CD14-positive monocyte (primary cell): ENCODE measurements at regions not wholly inside any gene's neighbourhood (a gene's known extent, or its start where the extent isn't known, plus 50 kb on each side); places are given as distances from the start of the nearest gene placed in this dataset.

Experiments used
- DNase-seq, 3 donors: peaks; one replicate each; pipeline ENCODE4 v3.0.0-alpha.2; 2011 to 2022
- H2AFZ ChIP-seq: 2 replicates; pipeline ENCODE4 v1.6.0; 2012; ENCODE audit warnings: mild to moderate bottlenecking, low read depth, low read length, inconsistent platforms; ENCODE audit not compliant: insufficient read depth, poor library complexity, severe bottlenecking
- H3K27ac ChIP-seq, 2 donors: 1 replicate in 1 of 2; 2 replicates in 1 of 2; pipeline ENCODE4 v1.5.1; 2012 to 2013; ENCODE audit warnings: low read length in 2 of 2, control low read depth in 1 of 2, inconsistent platforms in 1 of 2, low read depth in 1 of 2, mild to moderate bottlenecking in 1 of 2
- H3K27me3 ChIP-seq, 2 donors: one replicate each; pipeline versions ENCODE4 v1.6.0 to v1.6.1; 2011 to 2013; ENCODE audit warnings: low read length in 2 of 2; ENCODE audit not compliant: control insufficient read depth in 2 of 2, insufficient read depth in 2 of 2
- H3K36me3 ChIP-seq, 2 donors: replicated peaks in 1 of 2; 1 replicate in 1 of 2; 2 replicates in 1 of 2; pipeline versions ENCODE4 v1.5.1 to v1.6.1; 2012 to 2013; ENCODE audit warnings: low read length in 2 of 2, control low read depth in 1 of 2, inconsistent platforms in 1 of 2, mild to moderate bottlenecking in 1 of 2; ENCODE audit not compliant: insufficient read depth in 2 of 2, control insufficient read depth in 1 of 2
- H3K4me1 ChIP-seq, 2 donors: 1 replicate in 1 of 2; 2 replicates in 1 of 2; pipeline versions ENCODE4 v1.5.1 to v1.6.1; 2012 to 2013; ENCODE audit warnings: low read length in 2 of 2, control low read depth in 1 of 2, inconsistent platforms in 1 of 2, mild to moderate bottlenecking in 1 of 2, moderate library complexity in 1 of 2; ENCODE audit not compliant: insufficient read depth in 2 of 2, control insufficient read depth in 1 of 2
- H3K4me2 ChIP-seq: replicated peaks from 2 replicates; pipeline ENCODE3; 2012; ENCODE audit warnings: low read length, moderate library complexity, mild to moderate bottlenecking; ENCODE audit not compliant: poor library complexity, severe bottlenecking; ENCODE audit errors: extremely low read depth
- H3K4me3 ChIP-seq, 3 experiments: fragments of 200-600 bp in 1 of 3; sonication (generic) in 1 of 3; replicated peaks in 1 of 3; 1 replicate in 2 of 3; 2 replicates in 1 of 3; pipeline ENCODE4 v1.5.1; 2011 to 2013; ENCODE audit warnings: low read length in 3 of 3, mild to moderate bottlenecking in 3 of 3, control low read depth in 2 of 3, low read depth in 2 of 3, inconsistent platforms in 1 of 3, moderate library complexity in 1 of 3
- H3K79me2 ChIP-seq: 2 replicates; pipeline ENCODE4 v1.6.0; 2012; ENCODE audit warnings: mild to moderate bottlenecking, control low read depth, inconsistent platforms, low read length, moderate library complexity; ENCODE audit not compliant: insufficient read depth
- H3K9ac ChIP-seq: 2 replicates; pipeline ENCODE4 v1.6.0; 2017; ENCODE audit warnings: low read length, mild to moderate bottlenecking; ENCODE audit not compliant: insufficient read depth, poor library complexity, severe bottlenecking
- H3K9me3 ChIP-seq, 2 donors: replicated peaks in 1 of 2; 1 replicate in 1 of 2; 2 replicates in 1 of 2; pipeline versions ENCODE4 v1.5.1 to v1.6.1; 2012 to 2013; ENCODE audit warnings: low read length in 2 of 2, control low read depth in 1 of 2; ENCODE audit not compliant: control insufficient read depth in 1 of 2, insufficient read depth in 1 of 2
- H4K20me1 ChIP-seq: 2 replicates; pipeline ENCODE4 v1.6.0; 2012; ENCODE audit warnings: mild to moderate bottlenecking, low read length, control low read depth, moderate library complexity; ENCODE audit not compliant: insufficient read depth
- H3K27ac Mint-ChIP-seq, 7 donors: one replicate each; pipeline ENCODE4 v1.8.0; 2020; ENCODE audit warnings: mild to moderate bottlenecking in 7 of 7, mixed read lengths in 7 of 7, moderate library complexity in 6 of 7, inconsistent platforms in 2 of 7
- H3K27me3 Mint-ChIP-seq, 3 donors: one replicate each; pipeline ENCODE4 v1.8.0; 2021 to 2022; ENCODE audit warnings: low read depth in 3 of 3, mild to moderate bottlenecking in 3 of 3, mixed read lengths in 3 of 3, moderate library complexity in 3 of 3, inconsistent platforms in 1 of 3
- H3K36me3 Mint-ChIP-seq, 2 donors: one replicate each; pipeline ENCODE4 v1.8.0; 2020; ENCODE audit warnings: mixed read lengths in 2 of 2, inconsistent platforms in 1 of 2, mild to moderate bottlenecking in 1 of 2
- H3K4me1 Mint-ChIP-seq: one replicate; pipeline ENCODE4 v1.8.0; 2020; ENCODE audit warnings: mild to moderate bottlenecking, mixed read lengths
- H3K4me3 Mint-ChIP-seq, 2 donors: one replicate each; pipeline ENCODE4 v1.8.0; 2020; ENCODE audit warnings: mild to moderate bottlenecking in 2 of 2, mixed read lengths in 2 of 2, moderate library complexity in 1 of 2
- H3K9me3 Mint-ChIP-seq, 7 donors: one replicate each; pipeline ENCODE4 v1.8.0; 2020 to 2022; ENCODE audit warnings: mixed read lengths in 7 of 7, mild to moderate bottlenecking in 6 of 7, moderate library complexity in 6 of 7, inconsistent platforms in 2 of 7
- CTCF ChIP-seq: fragments of 200-600 bp; IDR thresholded peaks from one replicate; pipeline ENCODE4 v1.8.0; 2022; ENCODE audit warnings: antibody characterized with exemption, mild to moderate bottlenecking
- WGBS: methylation state at CpG from one replicate; pipeline ENCODE4 v1.1.5; 2013; ENCODE audit warnings: missing lambda C conversion rate; ENCODE audit not compliant: insufficient coverage; 5-methylcytosine and 5-hydroxymethylcytosine counted together
- intact Hi-C, 2 donors: fragments of 100-400 bp; cut with micrococcal nuclease; formaldehyde crosslinking; loops; one replicate each; pipeline versions ENCODE4 v1.15.0 to v1.15.1; 2023

- Histone ChIP-seq H4K20me1 (no peaks in the 10 kb centered on the region), H3K9ac (no peak overlapping the region)
- intact Hi-C loops: no loop called here
These were observed 181.2 kb upstream of the EPHA3 start for GRCh38 chr3:88926221-88926620.

GRCh38 chr3:88930611-88931010 lies 176.8 kb upstream of the EPHA3 start:
- no CpG with 5 or more reads among the region's 1 CpG for WGBS
- H3K4me1 Mint-ChIP-seq: no peaks in the 10 kb centered on the region
- H3K27me3 Mint-ChIP-seq: no peaks in the 10 kb centered on the region

More at GRCh38 chr3:88926221-88926620, 181.2 kb upstream of the EPHA3 start:
- Mint-ChIP-seq H3K4me3 (no peak overlapping the region), H3K9me3 (peaks cover 0 to 4% (median 0%) of the 10 kb centered on the region in 7 donors), H3K27me3 (no peaks in the 10 kb centered on the region), H3K36me3 (no peaks in the 10 kb centered on the region), H3K4me1 (no peaks in the 10 kb centered on the region), H3K27ac (no peak overlapping the region)
- no peak for DNase-seq
- TF ChIP-seq CTCF: no peak
- Histone ChIP-seq H3K4me2 (no peak overlapping the region), H3K36me3 (no peaks in the 10 kb centered on the region), H3K79me2 (no peaks in the 10 kb centered on the region), H3K4me1 (no peaks in the 10 kb centered on the region), H2AFZ (no peak overlapping the region), H3K27ac (no peak overlapping the region), H3K4me3 (no peak overlapping the region), H3K9me3 (peaks cover 0 to 4% of the 10 kb centered on the region in 2 donors), H3K27me3 (no peaks in the 10 kb centered on the region)

More at GRCh38 chr3:88930611-88931010, 176.8 kb upstream of the EPHA3 start:
- H2AFZ ChIP-seq: no peak overlapping the region
- H3K27ac ChIP-seq: no peak overlapping the region
- H3K4me3 Mint-ChIP-seq: no peak overlapping the region
- no peak for DNase-seq
- no peaks in the 10 kb centered on the region for H3K36me3 ChIP-seq
- H3K4me2 ChIP-seq: no peak overlapping the region
- H4K20me1 ChIP-seq: no peaks in the 10 kb centered on the region
- no peaks in the 10 kb centered on the region for H3K79me2 ChIP-seq
- TF ChIP-seq CTCF: no peak
- H3K27ac Mint-ChIP-seq: no peak overlapping the region
- H3K27me3 ChIP-seq: no peaks in the 10 kb centered on the region
- no peaks in the 10 kb centered on the region for H3K4me1 ChIP-seq
- intact Hi-C loops: no loop called here
- peaks cover 0 to 4% of the 10 kb centered on the region in 2 donors for H3K9me3 ChIP-seq
- no peak overlapping the region for H3K9ac ChIP-seq
- no peak overlapping the region for H3K4me3 ChIP-seq
- no peaks in the 10 kb centered on the region for H3K36me3 Mint-ChIP-seq
- peaks cover 1 to 7% (median 3%) of the 10 kb centered on the region in 7 donors for H3K9me3 Mint-ChIP-seq
